BJ (cell line): ENCODE measurements at regions not wholly inside any gene's neighbourhood (a gene's known extent, or its start where the extent isn't known, plus 50 kb on each side); places are given as distances from the start of the nearest gene placed in this dataset.

Source experiments
- CTCF ChIA-PET: fragments of 350-600 bp; formaldehyde crosslinking; extraction: SDS; loops from one replicate; lab custom pipeline; 2021; ENCODE audit warnings: antibody characterized with exemption, inconsistent platforms; lab: Yijun Ruan, JAX
- POLR2A ChIA-PET: fragments of 300-600 bp; sonication (Branson Sonifier 250); formaldehyde crosslinking; extraction: SDS; loops from one replicate; lab custom pipeline; 2021; ENCODE audit warnings: antibody characterized with exemption; lab: Charles Lee
- DNase-seq: peaks from one replicate; pipeline ENCODE4 v3.0.0-alpha.2; 2011; ENCODE audit warnings: low read depth
- H3K27me3 ChIP-seq: 2 replicates; pipeline ENCODE4 v1.6.0; 2011; ENCODE audit warnings: low read length; ENCODE audit not compliant: control insufficient read depth, insufficient read depth
- H3K36me3 ChIP-seq: 2 replicates; pipeline ENCODE4 v1.5.1; 2011; ENCODE audit warnings: low read length; ENCODE audit not compliant: control insufficient read depth, insufficient read depth
- H3K4me3 ChIP-seq: 2 replicates; pipeline ENCODE4 v1.5.1; 2011; ENCODE audit warnings: low read depth, mild to moderate bottlenecking, control low read depth, low read length
- TF ChIP-seq, protein P1 (sequence below): IDR thresholded peaks from 2 replicates; pipeline ENCODE4 v1.5.1; 2011; ENCODE audit warnings: low read depth, mild to moderate bottlenecking, control low read depth, inconsistent platforms, low read length, moderate library complexity; ENCODE audit not compliant: insufficient read depth

DNA sequence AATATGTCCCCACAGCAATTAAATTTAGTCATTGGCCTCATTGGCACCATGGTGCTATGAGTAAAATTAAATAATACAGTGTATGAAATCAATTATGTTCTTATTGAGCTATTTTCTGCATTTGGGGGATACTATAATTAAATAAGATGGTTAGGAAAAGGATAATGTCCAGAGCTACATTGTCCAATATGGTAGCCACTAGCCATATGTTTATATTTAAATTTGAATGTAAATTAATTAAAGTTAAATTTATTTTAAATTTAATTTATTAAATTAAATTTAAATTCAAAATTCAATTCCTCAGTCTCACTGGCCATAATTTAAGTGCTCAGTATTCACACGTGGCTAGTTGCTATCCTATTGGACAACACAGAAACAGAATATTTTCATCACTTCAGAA is 115.7 kb downstream of the SPATA31D1 start:
- TF ChIP-seq, protein P1, sequence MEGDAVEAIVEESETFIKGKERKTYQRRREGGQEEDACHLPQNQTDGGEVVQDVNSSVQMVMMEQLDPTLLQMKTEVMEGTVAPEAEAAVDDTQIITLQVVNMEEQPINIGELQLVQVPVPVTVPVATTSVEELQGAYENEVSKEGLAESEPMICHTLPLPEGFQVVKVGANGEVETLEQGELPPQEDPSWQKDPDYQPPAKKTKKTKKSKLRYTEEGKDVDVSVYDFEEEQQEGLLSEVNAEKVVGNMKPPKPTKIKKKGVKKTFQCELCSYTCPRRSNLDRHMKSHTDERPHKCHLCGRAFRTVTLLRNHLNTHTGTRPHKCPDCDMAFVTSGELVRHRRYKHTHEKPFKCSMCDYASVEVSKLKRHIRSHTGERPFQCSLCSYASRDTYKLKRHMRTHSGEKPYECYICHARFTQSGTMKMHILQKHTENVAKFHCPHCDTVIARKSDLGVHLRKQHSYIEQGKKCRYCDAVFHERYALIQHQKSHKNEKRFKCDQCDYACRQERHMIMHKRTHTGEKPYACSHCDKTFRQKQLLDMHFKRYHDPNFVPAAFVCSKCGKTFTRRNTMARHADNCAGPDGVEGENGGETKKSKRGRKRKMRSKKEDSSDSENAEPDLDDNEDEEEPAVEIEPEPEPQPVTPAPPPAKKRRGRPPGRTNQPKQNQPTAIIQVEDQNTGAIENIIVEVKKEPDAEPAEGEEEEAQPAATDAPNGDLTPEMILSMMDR, result no peak
- Histone ChIP-seq H3K27me3 (no peaks in the 10 kb centered on the region), H3K36me3 (no peaks in the 10 kb centered on the region), H3K4me3 (no peak overlapping the region)
- DNase-seq, result no peak
- CTCF ChIA-PET, result interaction anchor here (1.4 kb wide), 1 partner anchor 21 kb away, joined by 3 read pairs; no protein-coding TSS in a partner anchor
- POLR2A ChIA-PET, result no interaction called here

DNA sequence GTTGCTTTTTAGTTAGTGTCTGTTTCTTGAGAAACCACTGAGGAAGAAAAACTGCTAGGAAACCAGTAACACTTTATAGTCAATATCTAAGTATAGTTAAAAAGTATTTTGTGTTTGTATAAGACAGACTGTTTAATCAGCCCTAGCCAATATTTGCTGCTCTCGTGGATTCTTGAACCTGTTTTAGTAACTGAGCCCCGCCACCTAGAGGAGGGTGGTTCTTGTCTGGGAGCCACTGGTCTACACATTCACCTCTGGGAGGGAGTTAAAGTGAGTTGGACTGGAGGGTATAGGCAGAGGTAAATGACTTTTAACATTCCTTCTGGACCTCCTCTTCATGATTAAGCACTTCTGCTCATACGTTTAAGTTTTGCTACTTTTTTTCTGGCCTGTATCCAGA is 117.2 kb downstream of the SPATA31D1 start:
- no peak overlapping the region for H3K4me3 ChIP-seq
- no peaks in the 10 kb centered on the region for H3K36me3 ChIP-seq
- TF ChIP-seq, protein P1, result no peak
- ChIA-PET POLR2A (no interaction called here), CTCF (interaction anchor here (0.9 kb wide), 1 partner anchor 12 kb away, joined by 3 read pairs; no protein-coding TSS in a partner anchor)
- no peaks in the 10 kb centered on the region for H3K27me3 ChIP-seq
- DNase-seq, result no peak

DNA sequence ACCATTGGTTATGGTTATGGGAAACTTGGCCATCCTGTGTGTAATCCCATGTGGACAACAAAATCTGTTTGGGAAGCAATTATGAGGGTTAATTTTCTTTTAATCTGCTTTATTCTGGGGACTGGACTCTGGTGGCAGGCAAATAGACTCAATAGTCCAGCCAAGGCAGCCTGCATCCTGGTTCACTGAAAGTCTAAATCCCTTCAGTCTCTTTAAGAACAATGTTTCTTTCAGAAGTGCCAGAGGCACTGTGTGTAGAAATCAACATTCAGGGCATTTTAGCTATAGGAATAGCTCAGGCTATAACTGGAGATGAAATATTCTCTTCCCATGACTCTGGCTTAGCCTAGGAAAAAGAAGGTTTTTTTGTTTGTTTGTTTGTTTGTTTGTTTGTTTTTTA is 118.0 kb downstream of the SPATA31D1 start:
- TF ChIP-seq, protein P1, result no peak
- H3K27me3 ChIP-seq, result no peaks in the 10 kb centered on the region
- no peak for DNase-seq
- POLR2A ChIA-PET, result no interaction called here
- H3K36me3 ChIP-seq, result no peaks in the 10 kb centered on the region
- CTCF ChIA-PET, result interaction anchor here (0.9 kb wide), 1 partner anchor 13 kb away, joined by 3 read pairs; no protein-coding TSS in a partner anchor
- no peak overlapping the region for H3K4me3 ChIP-seq

DNA sequence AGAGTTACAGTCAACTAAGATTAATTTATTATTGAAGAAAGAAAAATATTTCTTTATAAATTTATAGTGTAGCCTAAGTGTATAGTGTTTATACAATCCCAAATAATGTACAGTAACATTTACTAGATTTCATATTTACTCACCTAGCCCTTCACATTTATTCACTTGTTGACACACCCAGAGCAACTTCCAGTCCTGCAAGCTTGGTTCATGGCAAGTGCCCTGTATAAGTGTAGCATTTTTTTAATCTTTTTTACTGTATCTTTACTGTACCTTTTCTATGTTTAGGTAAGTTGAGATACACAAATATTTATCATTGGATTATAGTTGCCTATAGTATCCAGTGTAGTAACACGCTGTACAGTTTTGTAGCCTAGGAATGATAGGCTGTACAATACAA is 119.9 kb downstream of the SPATA31D1 start:
- Histone ChIP-seq H3K36me3 (no peaks in the 10 kb centered on the region), H3K27me3 (no peaks in the 10 kb centered on the region), H3K4me3 (no peak overlapping the region)
- POLR2A ChIA-PET, result no interaction called here
- DNase-seq, result no peak
- TF ChIP-seq, protein P1, result no peak
- CTCF ChIA-PET, result no interaction called here

DNA sequence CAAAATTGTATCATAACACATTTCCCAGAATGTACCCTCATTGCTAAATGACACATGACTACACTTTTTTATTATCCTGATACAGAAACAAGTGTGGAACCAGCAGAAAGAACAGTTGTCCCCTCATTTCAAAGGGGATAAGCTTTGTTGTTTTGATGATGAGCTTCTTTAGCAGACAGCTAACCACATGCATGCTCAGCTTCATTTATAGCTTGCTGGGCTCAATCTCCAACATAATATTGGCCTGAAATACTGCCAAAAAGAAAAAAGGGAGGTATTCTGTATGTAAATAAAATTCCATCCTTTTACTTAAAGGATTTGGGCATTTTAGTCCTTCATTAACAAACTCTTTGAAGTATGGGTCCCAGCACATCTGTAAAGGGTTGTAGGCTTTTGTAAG is 120.4 kb downstream of the SPATA31D1 start:
- no peak for DNase-seq
- H3K27me3 ChIP-seq, result no peaks in the 10 kb centered on the region
- H3K36me3 ChIP-seq, result no peaks in the 10 kb centered on the region
- no peak overlapping the region for H3K4me3 ChIP-seq
- POLR2A ChIA-PET, result no interaction called here
- CTCF ChIA-PET, result no interaction called here
- TF ChIP-seq, protein P1, result no peak
